NCI-H2227 (cell line): ENCODE measurements at regions not wholly inside any gene's neighbourhood (a gene's known extent, or its start where the extent isn't known, plus 50 kb on each side); places are given as distances from the start of the nearest gene placed in this dataset.

ENCODE experiments used
- DNase-seq: peaks from one replicate; lab custom pipeline; 2025; ENCODE audit not compliant: unreplicated experiment; lab: John Stamatoyannopoulos, UW

GRCh38 chr2:198712485-198712884, 745.3 kb downstream of the SATB2 start:
- DNase-seq, result no peak

GRCh38 chr2:198711484-198711883, 746.3 kb downstream of the SATB2 start:
- no peak for DNase-seq

GRCh38 chr2:198710562-198710961, 747.2 kb downstream of the SATB2 start:
- no peak for DNase-seq

- DNase-seq, result no peak
These were observed 751.2 kb downstream of the SATB2 start for GRCh38 chr2:198706476-198707082.

GRCh38 chr2:198703281-198703680, 754.5 kb downstream of the SATB2 start:
- DNase-seq, result no peak

DNA sequence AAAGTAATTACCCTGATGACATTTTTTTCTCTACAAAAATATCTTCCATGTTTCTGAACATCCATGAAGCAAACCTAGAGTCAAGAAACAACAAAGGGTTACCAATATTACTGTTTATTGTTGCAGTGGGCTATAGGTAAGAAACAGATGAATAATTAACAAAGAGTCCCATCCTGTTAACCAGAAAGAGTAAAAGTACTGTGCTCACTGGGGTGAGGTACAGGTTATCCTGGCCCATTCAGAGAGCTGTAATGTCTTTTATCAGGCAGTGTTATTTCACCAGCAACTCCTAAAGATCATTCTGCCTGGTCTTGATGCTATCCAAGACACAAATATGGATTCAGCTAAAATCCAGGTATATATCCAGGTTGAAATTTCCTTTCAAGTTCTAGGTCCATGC, 754.9 kb downstream of the SATB2 start:
- DNase-seq, result no peak

DNA sequence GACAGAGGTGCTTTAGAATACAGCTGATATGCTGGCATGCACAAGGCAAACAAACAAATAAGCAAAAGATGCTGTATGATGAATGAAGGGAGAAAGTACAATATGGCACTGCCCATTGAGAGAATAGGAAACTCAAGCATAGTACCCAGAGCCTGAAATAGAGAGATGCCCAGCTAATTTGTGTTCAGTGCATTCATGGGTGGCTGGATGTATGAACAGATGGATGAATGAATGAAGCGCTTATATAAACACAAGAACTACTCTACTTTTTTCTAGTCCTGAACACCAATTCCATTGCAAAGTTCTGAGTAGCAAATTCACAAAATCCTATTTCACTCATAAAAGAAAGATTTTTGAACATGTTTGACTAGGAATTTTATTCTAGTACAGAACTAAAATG, 756.3 kb downstream of the SATB2 start:
- DNase-seq, result no peak

- DNase-seq, result no peak
These were observed 757.4 kb downstream of the SATB2 start for GRCh38 chr2:198700319-198700718.

DNA sequence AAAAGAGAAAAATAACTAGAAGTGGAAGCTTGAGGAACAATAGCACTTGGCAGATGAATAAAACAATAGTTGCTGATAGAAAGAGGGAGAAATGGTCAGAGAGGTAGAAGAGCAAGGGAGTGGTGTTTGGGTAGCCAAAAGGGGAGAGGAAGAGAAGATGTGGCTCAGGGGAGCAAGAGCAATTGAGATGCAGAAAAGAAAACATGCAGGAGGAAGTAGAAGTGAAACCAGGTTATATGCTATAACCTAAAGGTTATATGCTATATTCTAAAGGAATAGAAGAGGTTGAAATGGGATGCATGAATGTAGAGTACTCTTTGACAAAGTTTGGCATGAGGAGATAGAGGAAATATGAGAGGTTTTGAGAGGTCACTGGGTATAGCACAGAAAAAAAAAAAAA, 759.5 kb downstream of the SATB2 start:
- no peak for DNase-seq

DNA sequence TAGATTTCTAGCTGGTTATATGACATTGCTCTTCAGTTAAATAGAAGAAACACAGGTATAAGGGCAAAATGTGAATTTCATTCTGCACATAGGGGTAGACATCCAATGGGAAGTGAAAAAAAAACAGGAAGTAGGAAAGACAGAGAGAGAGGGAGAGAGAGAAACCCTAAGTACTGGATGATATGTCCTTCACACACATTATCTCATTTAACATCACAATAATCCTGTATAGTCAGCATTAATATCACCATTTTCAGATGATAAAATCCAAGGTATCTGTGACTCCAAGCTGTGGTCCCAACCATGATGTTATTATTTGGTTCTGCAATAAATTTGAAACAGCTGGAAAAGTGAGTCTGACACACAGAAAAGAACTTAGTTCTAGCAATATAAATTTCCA, 759.9 kb downstream of the SATB2 start:
- DNase-seq, result no peak

DNA sequence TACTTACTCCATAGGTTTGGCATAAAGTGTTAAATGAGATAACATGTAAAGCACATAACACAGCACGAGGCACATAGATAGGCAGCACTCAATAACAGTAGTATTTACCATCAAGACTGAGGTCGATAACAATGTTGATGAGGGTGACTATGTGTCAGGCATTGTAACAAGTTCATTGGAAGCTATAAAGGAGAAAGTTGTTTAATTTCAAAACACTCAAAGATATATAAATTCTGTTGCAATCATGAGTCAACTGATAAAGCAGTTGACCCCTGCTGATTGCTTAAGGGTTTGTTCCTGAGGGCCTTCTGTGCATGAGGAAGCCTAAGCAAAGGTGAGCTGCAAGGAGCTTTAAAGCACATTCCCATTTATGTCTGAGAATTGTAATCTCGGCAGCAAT, 760.5 kb downstream of the SATB2 start:
- no peak for DNase-seq

DNA sequence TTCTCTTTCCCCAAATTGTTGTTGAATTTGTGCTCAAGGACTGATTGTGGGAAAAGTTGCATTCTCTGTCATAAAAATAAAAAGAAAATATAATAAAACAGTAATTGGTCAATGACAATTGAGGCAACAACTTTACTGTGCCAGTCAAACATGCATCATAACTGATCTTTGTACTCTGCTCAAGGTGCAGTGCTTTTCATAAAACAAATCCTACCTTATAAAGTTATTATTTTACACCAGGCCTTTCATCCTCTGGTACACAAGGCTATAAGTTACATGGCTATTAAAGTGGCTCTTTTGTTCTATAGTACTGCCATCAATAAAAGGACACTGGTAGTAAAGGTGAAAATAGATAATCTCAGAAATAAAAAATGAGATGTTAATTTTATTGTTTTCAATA, 761.9 kb downstream of the SATB2 start:
- DNase-seq, result no peak

DNA sequence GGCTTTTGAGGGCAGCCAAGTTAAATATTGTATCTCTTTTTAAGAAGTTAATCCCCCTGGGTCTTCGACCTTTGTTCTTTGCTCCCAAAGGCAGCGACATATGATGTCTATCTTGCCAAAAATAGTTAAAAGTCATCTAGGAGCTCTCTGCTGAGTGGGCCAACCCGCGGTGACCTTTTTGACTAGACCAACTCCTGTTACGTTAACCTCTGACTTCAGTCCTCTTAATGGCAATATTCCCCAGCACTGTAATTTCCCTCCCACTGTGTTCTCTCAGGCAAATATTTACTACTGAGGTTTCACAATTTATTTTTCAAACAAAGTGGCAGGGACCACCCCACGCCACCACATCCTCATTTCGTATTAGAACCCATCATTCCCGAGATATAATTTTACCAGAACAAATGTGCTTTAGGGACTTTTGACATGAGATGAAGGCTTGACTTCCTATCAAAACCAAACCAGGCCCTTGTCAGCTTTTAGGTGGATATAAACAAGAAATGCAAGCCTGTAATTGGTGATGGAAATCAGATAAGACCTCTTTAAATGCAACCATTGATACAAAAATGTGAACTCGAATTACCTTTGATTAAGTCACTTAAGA, 764.7 kb downstream of the SATB2 start:
- peak; percentile 62 for DNase-seq

DNA sequence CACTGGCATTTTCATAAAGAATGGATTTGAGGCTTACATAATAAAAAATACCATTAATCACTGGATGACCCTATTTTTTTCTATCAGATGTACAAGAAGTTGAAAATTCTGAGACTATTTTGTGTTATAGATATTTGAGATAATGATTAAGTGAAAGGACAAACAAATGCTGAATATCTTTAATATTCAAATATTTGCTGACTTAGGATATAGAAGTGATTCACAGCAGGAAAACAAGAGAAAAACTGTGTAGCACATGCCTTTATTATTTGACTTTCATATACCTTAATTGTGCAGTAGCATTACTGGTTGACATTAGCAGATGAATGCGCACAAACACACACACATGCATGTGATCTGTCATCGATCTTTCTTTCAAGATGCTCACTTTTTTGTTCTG, 766.5 kb downstream of the SATB2 start:
- no peak for DNase-seq

- DNase-seq, result no peak
These were observed 793.4 kb downstream of the SATB2 start for GRCh38 chr2:198664321-198664720.

DNA sequence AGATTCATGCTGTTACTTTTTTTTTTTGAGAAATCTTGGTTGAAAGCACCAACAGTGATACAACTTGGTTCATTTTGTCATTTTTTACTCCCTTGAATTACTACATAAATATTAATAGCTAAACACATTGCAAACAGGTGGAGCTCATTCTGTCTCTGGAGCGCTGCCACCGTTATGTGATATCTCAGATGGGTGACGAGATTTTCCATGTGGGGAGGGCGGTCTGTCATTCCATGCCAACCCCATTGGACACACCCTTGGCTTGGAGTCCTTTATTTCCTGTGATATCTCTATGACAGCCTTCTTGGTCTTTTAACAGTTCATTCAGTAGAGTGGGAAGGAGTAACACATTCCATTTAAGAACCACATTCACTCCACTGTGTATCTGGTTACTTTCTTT, 794.8 kb downstream of the SATB2 start:
- DNase-seq, result no peak

DNA sequence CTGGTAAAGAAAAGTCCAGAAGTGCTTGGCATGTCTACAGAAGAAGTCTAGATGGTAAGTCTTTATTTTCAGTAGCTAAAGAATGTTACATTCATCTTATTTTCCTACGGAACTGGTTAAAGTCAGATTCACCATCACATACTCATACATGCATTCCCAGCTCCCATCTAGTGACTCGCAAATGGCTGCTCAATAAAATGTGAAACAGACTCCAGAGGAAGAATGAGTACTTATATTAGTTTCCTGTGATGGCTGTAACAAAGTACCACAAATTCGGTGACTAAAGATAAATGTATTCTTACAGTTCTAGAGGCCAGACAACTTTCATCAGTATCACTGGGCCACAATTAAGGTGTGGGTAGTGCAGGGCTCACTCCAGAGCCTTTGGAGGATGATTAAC, 797.2 kb downstream of the SATB2 start:
- DNase-seq, result no peak

DNA sequence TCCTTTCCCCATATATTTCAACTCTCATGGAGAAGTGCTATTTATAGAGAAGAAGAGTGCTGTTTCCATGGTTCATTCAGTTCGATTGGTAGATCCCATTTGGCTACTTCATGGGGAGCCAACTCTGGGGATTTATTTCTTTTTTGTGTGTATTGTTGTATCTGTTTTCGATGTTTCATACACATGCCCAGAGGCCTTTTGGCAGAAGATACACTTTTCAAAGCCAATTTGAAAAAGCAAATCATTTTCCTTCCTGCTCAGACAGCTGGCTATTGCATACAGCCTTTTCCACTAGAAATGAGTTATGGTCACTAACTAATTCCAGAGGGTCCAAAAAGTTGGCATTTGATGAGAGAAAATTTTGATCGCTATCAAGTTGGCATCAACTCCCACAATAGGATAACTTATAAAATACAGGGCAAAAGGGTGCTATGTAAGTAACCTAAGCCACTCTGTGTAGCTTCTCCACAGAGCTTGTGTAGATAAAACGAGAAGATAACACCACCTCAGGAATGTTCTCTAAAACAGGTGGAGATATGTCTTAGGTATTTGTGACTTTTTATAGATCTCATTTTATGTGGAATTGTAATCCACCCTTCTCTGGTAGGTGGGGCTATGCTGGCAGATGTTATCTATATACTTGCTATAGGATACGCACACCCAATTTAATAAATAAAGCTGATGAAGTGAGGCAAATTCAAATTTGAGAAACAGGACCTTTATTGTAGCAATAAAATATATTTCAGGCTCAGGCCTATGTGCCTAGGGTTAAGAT, 798.5 kb downstream of the SATB2 start:
- no peak for DNase-seq

DNA sequence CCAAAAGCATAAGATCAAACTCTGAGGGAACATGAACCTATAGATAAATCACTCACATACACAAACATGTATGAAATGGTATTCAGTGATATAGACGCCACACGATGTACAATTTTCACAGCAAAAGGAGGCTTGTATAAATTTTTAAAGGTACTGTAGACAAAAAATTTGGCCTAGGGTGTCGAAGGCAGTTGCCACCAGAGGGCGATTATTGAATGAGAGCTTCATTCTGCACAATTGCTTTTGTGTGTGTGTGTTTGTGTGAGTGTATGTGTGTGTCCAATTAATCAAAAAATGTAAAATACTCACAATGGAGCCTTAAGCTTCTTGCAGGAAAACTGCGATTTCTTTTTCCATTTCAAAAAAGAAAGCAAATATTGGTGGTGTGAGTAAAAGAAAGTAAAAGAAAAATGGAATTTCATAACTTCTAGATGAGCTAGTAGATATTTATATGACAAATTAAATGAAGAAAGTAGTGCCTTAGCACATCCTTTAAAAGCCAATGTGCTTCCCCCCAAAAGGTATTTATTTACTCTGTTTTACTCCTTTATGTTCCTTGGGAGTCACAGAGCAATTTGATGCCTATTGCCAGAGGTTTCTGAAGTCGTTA, 800.1 kb downstream of the SATB2 start:
- DNase-seq, result peak; percentile 63

- DNase-seq, result no peak
These were observed 800.9 kb downstream of the SATB2 start for GRCh38 chr2:198656869-198657268.

DNA sequence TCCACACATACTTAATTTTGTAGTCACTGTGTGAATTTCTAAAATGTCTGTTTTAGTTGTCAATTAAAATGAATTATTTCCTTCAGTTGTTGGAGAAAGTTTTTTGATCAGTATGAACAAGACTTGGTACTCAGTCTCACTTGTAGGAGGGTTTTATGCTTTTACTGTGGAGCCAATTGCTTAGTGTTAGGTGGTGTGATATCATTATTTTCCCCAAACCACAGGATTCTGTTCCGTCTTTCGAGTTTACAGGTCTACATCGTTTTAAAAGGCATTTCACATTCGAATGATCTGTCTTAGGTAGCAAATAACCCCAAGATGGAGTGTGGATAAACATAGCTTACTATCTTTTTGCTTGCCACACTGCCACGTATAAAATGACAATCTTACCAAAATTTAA, 803.1 kb downstream of the SATB2 start:
- no peak for DNase-seq

DNA sequence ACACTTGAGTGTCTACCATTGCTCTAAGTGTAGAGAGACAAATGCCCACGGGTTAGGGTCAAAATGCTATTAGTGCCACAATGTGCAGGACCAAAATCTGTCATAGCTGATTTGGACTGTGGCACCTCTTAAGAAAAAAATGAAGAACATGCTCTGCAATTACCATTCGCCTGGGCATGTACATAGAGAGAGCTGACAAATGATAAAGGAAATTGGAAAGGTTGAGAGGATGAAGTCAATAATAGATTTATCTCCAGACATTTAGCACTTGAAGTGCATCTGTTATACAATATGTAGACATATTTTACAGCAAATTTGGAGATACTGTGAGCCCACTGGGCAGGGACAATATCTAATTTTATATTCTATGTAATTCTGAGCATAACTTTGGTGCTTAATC, 804.4 kb downstream of the SATB2 start:
- DNase-seq, result no peak
